ENCODE measurements at regions not wholly inside any gene's neighbourhood (a gene's known extent, or its start where the extent isn't known, plus 50 kb on each side); places are given as distances from the start of the nearest gene placed in this dataset.

- TF ChIP-seq, protein P1, sequence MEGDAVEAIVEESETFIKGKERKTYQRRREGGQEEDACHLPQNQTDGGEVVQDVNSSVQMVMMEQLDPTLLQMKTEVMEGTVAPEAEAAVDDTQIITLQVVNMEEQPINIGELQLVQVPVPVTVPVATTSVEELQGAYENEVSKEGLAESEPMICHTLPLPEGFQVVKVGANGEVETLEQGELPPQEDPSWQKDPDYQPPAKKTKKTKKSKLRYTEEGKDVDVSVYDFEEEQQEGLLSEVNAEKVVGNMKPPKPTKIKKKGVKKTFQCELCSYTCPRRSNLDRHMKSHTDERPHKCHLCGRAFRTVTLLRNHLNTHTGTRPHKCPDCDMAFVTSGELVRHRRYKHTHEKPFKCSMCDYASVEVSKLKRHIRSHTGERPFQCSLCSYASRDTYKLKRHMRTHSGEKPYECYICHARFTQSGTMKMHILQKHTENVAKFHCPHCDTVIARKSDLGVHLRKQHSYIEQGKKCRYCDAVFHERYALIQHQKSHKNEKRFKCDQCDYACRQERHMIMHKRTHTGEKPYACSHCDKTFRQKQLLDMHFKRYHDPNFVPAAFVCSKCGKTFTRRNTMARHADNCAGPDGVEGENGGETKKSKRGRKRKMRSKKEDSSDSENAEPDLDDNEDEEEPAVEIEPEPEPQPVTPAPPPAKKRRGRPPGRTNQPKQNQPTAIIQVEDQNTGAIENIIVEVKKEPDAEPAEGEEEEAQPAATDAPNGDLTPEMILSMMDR (IDR thresholded peaks at IDR 0.05), result no peak
- no peak for TF ChIP-seq SIN3A (IDR thresholded peaks at IDR 0.05; ENCODE audit: borderline replicate concordance, insufficient read depth, low read depth, low read length)
Measured at GRCh38 chr4:165569031-165569430, 190.2 kb downstream of the CPE start.
